ENCODE measurements at regions not wholly inside any gene's neighbourhood (a gene's known extent, or its start where the extent isn't known, plus 50 kb on each side); places are given as distances from the start of the nearest gene placed in this dataset.
A peak's percentile ranks its signal among the peaks of the same experiment; 100 is the strongest.

GRCh38 chrX:140057001-140057411, 91.7 kb upstream of the CXorf66 start:
- WGBS (ENCODE audit: insufficient coverage, low coverage, missing lambda C conversion rate): 2% methylated on average over 7 of the region's 11 CpGs
- Histone ChIP-seq H3K4me1 (replicated peaks in 1 of 2; ENCODE audit: control insufficient read depth in 2 of 2, insufficient read depth in 2 of 2, low read length in 2 of 2) (no peaks in the 10 kb centered on the region; a peak in 1 of 5 replicates), H3K36me3 (ENCODE audit: control insufficient read depth, insufficient read depth, low read length) (no peaks in the 10 kb centered on the region), H3K9me1 (ENCODE audit: control insufficient read depth, insufficient read depth, low read length) (no peaks in the 10 kb centered on the region), H3K9me3 (replicated peaks; ENCODE audit: control insufficient read depth, insufficient read depth, low read depth, low read length) (no peaks in the 10 kb centered on the region), H3K79me2 (ENCODE audit: control insufficient read depth, insufficient read depth, low read length) (no peaks in the 10 kb centered on the region), H4K20me1 (replicated peaks; ENCODE audit: control insufficient read depth, insufficient read depth, low read length) (no peaks in the 10 kb centered on the region), H3K27me3 (ENCODE audit: control insufficient read depth in 2 of 2, insufficient read depth in 2 of 2, low read length in 2 of 2) (no peaks in the 10 kb centered on the region), H2AFZ (ENCODE audit: low read depth, low read length) (no peak overlapping the region), H3K4me2 (ENCODE audit: insufficient read depth, low read length) (no peak overlapping the region), H3K27ac (ENCODE audit: extremely low read depth, low read depth, low read length) (no peak overlapping the region), H3K4me3 (no peak overlapping the region), H3K9ac (ENCODE audit: insufficient read depth in 1 of 2, low read depth in 2 of 2, low read length in 2 of 2) (no peak overlapping the region)
- peak; percentile 99 for ATAC-seq
- intact Hi-C loops (cut with micrococcal nuclease): loop anchor here (1.0 to 5.0 kb wide), 4 partner anchors 45 to 676 kb away; no protein-coding TSS in a partner anchor
- DNase-seq (ENCODE audit: extremely low read depth in 1 of 4, low spot score in 3 of 4): peak; percentile 57 to 76 (median 71)
- POLR2A ChIA-PET: interaction anchor here (0.5 kb wide), 1 partner anchor 28 kb away, joined by 3 read pairs; no protein-coding TSS in a partner anchor
- BruUV-seq (replicated peaks): no TSS peak
- peak; percentile 82 for FAIRE-seq
- in situ Hi-C loops (cut with MboI): no loop called here
- CTCF ChIA-PET (ENCODE audit: low intra/inter-chr PET ratio): interaction anchor here (0.7 to 1.4 kb wide), 2 partner anchors 84 to 85 kb away, joined by 3 read pairs; no protein-coding TSS in a partner anchor
- TF ChIP-seq CTCF (IDR thresholded peaks at IDR 0.05 in 2 of 3, conservative IDR thresholded peaks at IDR 0.05 in 1 of 3; ENCODE audit: insufficient read depth in 2 of 3, low read depth in 1 of 3, low read length in 3 of 3) (peak; percentile 76 to 86 (median 82)), ZNF592 (IDR thresholded peaks at IDR 0.05) (no peak), RAD21 (CRISPR knock-in tag; conservative IDR thresholded peaks at IDR 0.05 in 1 of 2, IDR thresholded peaks at IDR 0.05 in 1 of 2) (peak; percentile 43 to 71; a peak in 3 of 4 replicates), MLX (CRISPR knock-in tag; conservative IDR thresholded peaks at IDR 0.05) (no peak), ZBTB2 (IDR thresholded peaks at IDR 0.05) (no peak), NFATC3 (IDR thresholded peaks at IDR 0.05) (peak; percentile 95), SNIP1 (IDR thresholded peaks at IDR 0.05; ENCODE audit: low read depth) (peak; percentile 75; the same call in 1 of the 2 replicates)
